Ovary (tissue), 3 donors: ENCODE measurements at regions not wholly inside any gene's neighbourhood (a gene's known extent, or its start where the extent isn't known, plus 50 kb on each side); places are given as distances from the start of the nearest gene placed in this dataset.

ENCODE experiments used
- CTCF ChIP-seq, 3 donors: fragments of 450-650 bp in 2 of 3; fragments of 200-600 bp in 1 of 3; IDR thresholded peaks; one replicate each; pipeline versions ENCODE4 v1.5.1 to v1.8.0; 2016 to 2022; ENCODE audit warnings: antibody characterized with exemption in 3 of 3, mild to moderate bottlenecking in 1 of 3
- EP300 ChIP-seq: sonication (generic); formaldehyde crosslinking; IDR thresholded peaks from one replicate; pipeline ENCODE4 v1.6.1; 2017; ENCODE audit warnings: antibody characterized with exemption
- POLR2A ChIP-seq: fragments of 450-650 bp; IDR thresholded peaks from one replicate; pipeline ENCODE4 v1.6.1; 2017; ENCODE audit warnings: antibody characterized with exemption, mild to moderate bottlenecking, moderate library complexity
- donor health status: DM: no; HTN: no; CAD: no.

GRCh38 chr5:61822584-61822983 is 483.4 kb upstream of the KIF2A start:
- no peak for TF ChIP-seq CTCF (IDR thresholded peaks at IDR 0.05)
- no peak for TF ChIP-seq EP300
- TF ChIP-seq POLR2A: no peak
